Kidney epithelial cell (primary cell): ENCODE measurements at regions not wholly inside any gene's neighbourhood (a gene's known extent, or its start where the extent isn't known, plus 50 kb on each side); places are given as distances from the start of the nearest gene placed in this dataset.

ENCODE experiments used
- DNase-seq: peaks from one replicate; pipeline ENCODE4 v3.0.0-alpha.2; 2010; ENCODE audit warnings: low read depth
- H3K27me3 ChIP-seq: 2 replicates; pipeline ENCODE4 v1.6.0; 2011; ENCODE audit warnings: low read length; ENCODE audit not compliant: control insufficient read depth, insufficient read depth
- H3K36me3 ChIP-seq: 2 replicates; pipeline ENCODE4 v1.5.1; 2011; ENCODE audit warnings: low read length; ENCODE audit not compliant: control insufficient read depth, insufficient read depth
- H3K4me3 ChIP-seq: 2 replicates; pipeline ENCODE4 v1.5.1; 2011; ENCODE audit warnings: low read depth, mild to moderate bottlenecking, control low read depth, low read length
- CTCF ChIP-seq: IDR thresholded peaks from 2 replicates; pipeline ENCODE4 v1.5.1; 2011; ENCODE audit warnings: mild to moderate bottlenecking, moderate library complexity, low read length, control low read depth, inconsistent platforms; ENCODE audit not compliant: insufficient read depth, poor library complexity, severe bottlenecking

GRCh38 chr12:25653487-25654175 lies 100.5 kb upstream of the LMNTD1 start:
- no peak overlapping the region for H3K4me3 ChIP-seq
- DNase-seq, result no peak
- no peaks in the 10 kb centered on the region for H3K27me3 ChIP-seq
- no peak for TF ChIP-seq CTCF
- no peaks in the 10 kb centered on the region for H3K36me3 ChIP-seq

GRCh38 chr12:25655702-25656101 lies 102.6 kb upstream of the LMNTD1 start:
- Histone ChIP-seq H3K4me3 (no peak overlapping the region), H3K36me3 (no peaks in the 10 kb centered on the region), H3K27me3 (no peaks in the 10 kb centered on the region)
- no peak for DNase-seq
- TF ChIP-seq CTCF, result no peak

GRCh38 chr12:25659621-25660020 lies 106.5 kb upstream of the LMNTD1 start:
- Histone ChIP-seq H3K4me3 (no peak overlapping the region), H3K36me3 (no peaks in the 10 kb centered on the region), H3K27me3 (no peaks in the 10 kb centered on the region)
- TF ChIP-seq CTCF, result no peak
- no peak for DNase-seq

GRCh38 chr12:25670076-25671055 lies 117.3 kb upstream of the LMNTD1 start:
- Histone ChIP-seq H3K27me3 (no peaks in the 10 kb centered on the region), H3K4me3 (no peak overlapping the region), H3K36me3 (no peaks in the 10 kb centered on the region)
- no peak for TF ChIP-seq CTCF
- DNase-seq, result peak; percentile 42

GRCh38 chr12:25675808-25676207 lies 122.7 kb upstream of the LMNTD1 start:
- DNase-seq, result no peak

More at GRCh38 chr12:25675808-25676207, 122.7 kb upstream of the LMNTD1 start:
- Histone ChIP-seq H3K27me3 (no peaks in the 10 kb centered on the region), H3K36me3 (no peaks in the 10 kb centered on the region), H3K4me3 (no peak overlapping the region)
- no peak for TF ChIP-seq CTCF
